GM19240 (cell line): ENCODE measurements at regions not wholly inside any gene's neighbourhood (a gene's known extent, or its start where the extent isn't known, plus 50 kb on each side); places are given as distances from the start of the nearest gene placed in this dataset.

Experiments used
- DNase-seq: peaks from one replicate; pipeline ENCODE4 v3.0.0; 2011; ENCODE audit warnings: low spot score; ENCODE audit not compliant: insufficient read length

- no peak for DNase-seq
These were observed 136.9 kb downstream of the RWDD3 start for GRCh38 chr1:95370691-95371562.

DNA sequence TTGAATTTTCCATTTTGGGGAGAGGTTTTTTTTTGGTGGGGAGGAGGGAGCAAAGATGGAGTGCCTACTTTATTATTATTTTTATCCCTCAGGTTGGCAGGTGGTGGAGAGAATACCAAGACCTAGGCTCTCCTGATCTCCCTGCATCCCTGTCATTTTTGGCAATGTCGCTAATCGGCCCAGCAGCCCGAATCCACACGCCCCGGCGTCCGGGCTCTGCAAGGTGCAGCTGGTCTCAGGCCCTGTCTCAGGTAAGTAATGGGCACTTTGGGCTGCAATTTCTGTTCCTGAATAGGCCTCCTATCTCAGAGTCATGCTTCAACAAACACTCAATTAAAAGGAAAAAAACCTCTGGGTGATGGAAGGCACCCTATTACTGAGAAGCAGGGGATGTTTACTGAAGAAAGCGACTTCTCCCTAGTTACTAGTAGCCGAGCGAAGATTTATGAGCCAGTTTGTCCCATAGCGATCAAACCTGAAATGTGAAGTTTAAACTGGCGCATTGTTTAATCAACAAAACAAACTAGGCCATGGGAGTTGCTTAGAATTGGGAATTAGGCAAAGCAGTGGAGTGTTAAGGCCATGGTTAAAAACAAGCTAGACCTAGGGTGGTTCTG, 137.8 kb downstream of the RWDD3 start:
- DNase-seq = no peak

DNA sequence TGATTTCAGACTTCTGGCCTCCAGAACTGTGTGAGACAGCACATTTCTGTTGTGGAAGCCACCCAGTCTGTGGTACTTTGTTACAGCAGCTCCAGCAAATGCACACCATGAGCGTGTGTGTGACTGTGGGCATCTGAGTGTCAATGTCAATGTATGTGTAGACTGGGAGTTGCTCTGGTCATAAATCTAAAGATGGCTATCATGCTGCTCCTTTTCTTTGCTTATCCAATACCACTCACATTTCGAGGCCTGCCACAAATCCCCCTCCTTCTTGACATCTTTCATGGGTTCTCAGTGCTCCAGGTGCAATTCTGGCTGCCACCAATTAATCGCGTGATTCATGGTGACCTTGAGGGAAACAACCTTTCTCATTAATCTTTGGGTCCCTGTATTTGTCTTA, 141.2 kb downstream of the RWDD3 start:
- DNase-seq = no peak

GRCh38 chr1:95380909-95381308, 146.9 kb downstream of the RWDD3 start:
- no peak for DNase-seq

- no peak for DNase-seq
These were observed 148.2 kb downstream of the RWDD3 start for GRCh38 chr1:95382000-95382786.

DNA sequence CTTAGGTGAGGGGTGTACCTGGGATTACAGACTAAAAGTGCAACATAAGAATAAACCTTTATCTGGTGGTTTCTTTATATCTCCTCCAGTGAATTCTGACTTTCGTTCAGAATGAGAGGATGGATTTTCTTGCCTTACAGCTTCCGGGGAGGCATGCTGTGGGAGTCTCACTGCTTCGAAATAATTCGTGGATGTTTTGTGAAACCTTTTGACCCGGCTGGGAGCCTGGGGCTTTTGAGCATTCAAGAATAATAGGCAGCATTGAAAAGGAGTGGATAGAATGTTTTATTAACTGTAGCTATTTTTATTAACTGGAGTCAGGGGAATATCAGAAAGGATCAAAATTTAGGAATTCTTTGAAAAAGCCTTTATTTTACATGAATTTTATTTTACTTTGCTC, 149.1 kb downstream of the RWDD3 start:
- DNase-seq = no peak

- DNase-seq = peak; percentile 18
These were observed 150.6 kb downstream of the RWDD3 start for GRCh38 chr1:95384567-95384966.

DNA sequence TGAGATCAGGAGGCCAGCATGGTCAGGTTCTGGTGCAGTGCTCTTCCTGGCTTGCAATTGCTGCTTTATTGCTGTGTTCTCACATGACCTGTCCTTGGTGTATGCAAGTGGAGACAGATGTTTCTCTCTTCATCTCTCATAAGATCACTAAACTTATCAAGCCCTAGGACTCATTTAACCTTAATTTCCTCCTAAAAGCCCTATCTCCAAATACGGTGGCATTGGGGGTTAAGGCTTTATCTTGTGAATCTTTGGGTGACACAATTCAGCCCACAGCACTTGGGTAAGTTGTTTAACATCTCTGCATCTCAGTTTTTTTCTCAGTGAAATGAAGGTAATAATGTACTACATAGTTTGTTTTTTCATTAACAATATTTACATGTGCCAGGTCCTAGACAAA, 152.4 kb downstream of the RWDD3 start:
- DNase-seq = no peak

DNA sequence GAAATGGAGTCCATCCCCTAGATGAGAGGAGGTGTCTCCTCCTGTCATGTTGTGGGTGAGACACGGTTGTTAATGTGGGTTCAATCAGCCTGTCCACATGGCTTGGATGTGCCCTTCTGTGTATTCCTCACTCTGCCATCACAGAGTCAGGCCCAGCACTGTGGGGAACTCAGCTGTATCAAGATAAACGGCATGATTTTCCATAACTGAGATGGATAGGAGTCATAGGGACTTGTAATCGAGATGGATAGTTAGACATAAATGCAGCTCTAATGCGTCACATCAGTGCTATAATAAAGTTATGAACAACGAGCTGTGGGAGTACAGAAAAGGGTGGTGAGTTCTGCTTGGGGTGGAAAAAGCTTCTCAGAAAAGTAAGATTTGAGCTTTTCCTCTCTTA, 152.9 kb downstream of the RWDD3 start:
- DNase-seq = no peak

DNA sequence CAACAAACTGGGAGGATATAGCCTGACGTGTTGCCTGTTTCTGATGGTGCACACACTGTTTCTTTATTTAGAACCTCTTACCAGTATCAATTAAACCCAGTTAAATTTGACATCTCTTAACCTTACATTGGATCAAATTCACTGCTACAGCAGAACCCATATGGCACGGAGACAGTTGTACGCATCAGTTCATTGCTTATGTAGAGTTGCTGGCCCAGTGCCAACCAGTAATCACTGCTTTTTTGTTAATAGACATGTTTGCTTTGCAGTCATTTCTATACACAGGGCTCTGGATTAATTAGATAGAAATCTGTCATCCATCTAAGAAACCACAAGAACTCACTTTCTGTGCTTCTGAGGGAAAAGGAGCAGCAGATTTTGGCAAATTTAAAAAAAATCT, 154.0 kb downstream of the RWDD3 start:
- no peak for DNase-seq

GRCh38 chr1:95393434-95393833, 159.4 kb downstream of the RWDD3 start:
- DNase-seq = no peak

DNA sequence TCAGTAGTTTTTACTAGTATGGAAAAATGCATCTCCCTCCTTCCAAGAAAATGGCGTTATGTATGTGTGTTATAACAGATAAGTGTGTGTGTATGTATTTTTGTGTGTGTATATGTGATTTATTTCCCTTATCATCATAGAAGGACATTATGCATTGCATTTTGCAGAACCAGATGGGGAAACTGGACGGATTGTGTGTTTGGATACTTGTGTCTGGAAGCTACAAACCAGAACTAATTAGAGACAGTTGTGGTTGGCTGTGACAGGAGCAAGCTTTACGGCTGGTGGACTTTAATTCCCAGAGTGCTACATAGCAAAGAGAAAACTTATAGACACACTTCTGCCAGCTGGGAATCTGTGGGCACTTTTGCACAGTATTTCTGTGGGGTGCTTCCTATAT, 162.5 kb downstream of the RWDD3 start:
- DNase-seq = no peak

GRCh38 chr1:95402780-95403179, 168.8 kb downstream of the RWDD3 start:
- DNase-seq = no peak

DNA sequence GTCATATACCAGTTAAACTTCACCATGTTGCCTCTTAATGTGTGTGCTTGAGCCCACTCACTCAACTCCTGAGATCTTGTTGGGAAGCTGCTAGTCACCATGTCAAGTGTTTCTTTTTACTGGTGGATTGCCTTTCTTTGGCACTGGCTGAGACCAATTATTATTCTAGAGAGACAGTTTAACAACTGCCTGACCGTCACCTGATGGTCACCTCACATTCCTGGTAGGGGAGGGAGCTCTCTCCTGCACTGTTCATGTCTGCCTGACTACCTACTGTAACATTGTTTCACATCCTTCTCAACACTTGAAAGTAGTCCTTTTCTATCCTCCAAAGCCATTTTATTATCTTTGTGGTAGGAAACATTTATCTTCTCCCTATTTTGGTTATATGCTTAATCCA, 172.3 kb downstream of the RWDD3 start:
- no peak for DNase-seq

DNA sequence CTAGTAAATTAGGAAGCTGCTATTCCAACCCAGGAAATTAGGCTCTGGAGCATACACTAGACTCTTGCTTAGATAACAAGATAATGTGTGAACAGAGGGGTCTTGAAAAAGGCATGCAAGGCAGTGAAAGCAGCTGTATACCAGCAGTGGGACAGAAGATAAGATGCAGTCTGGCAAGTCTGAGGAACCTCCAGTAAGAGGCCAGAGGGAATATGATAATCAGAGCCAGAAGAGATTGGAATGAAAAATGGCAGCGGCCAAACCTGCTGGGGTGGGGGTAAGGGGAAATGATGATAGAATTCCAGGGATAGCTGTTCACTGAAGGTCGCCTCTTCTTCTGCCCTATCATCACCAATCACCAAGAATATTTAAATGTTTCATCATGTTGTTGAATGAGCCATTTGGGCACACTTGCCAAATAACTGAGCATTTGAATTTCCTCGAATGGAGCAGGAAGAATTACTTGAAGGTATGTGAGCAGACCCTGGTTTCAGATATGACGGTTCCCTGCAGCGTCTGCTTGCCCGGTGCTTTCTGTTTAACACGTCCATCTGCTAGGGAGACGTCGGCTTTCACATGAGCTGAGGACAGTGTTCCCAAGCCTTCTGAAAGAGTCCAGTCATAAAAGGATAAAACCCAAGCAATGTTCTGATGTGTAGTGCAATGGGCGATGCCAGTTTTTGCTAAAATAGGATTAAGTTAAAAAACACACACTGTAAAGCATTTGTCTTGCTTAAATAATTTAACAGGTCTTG, 173.3 kb downstream of the RWDD3 start:
- DNase-seq = no peak

DNA sequence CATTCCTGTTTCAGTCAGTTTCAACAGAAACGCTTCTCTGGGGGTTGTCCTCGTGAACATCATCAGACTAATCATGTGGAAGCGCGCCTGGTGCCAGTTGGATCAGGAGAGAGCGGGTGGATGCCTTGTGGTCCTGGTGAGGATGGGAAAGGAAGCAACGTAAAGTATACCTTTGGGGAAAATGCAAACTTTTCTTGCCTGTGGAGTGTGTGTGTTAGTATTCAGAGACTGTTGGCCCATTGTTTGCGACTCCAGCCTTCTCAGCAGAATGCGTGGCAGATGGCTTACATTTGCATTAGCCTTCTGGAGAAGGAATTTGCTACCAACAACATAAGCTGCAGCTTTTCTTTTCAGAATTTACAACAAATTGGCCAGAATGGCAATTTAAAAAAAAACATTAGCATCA, 173.9 kb downstream of the RWDD3 start:
- DNase-seq = no peak

DNA sequence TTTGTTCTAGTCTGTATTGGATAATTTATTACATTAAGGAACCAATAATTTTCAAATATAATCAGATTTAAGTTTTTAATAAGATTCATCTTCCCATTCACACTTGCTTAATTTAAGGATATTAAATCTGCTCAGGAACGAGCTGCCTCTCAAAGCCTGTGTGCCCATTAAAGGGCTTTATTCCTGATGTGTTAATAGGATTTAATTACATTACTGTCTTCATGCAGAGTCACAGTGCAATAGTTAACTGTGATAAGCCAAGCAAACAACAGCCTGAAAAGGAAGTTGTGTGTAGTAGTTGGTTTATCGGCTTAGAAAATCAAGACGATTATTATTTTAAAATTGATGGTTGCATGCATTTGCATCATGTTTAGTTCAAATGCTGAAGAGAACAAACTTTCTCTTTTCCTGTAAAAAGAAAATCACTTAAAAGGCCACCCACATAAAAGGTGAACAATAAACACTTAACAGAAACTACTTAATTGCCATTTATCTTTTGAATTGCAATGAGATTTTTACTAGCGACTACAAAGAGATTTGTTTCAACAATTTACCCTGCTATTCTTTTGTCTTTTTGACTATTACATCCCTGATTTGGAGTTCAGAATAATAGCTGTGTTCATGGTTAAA, 174.6 kb downstream of the RWDD3 start:
- no peak for DNase-seq

DNA sequence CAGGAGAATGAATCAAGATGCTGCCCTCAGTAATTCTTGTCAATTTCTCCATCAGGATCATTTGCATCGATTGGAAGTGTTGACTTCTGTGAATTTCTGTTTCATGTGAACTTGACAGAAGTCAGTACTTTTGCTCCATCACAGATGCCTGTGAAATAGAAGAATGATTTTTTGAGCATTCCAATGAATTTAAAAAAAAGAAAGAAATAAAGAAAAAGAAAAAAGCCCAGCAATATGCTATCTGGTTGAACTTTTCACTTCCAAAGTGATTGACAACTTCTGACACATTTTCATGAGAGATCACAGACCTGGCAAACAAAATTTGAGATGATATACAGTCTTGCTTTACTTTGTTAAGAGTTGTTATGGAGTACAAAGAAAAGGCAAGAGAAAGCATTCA, 175.3 kb downstream of the RWDD3 start:
- no peak for DNase-seq

DNA sequence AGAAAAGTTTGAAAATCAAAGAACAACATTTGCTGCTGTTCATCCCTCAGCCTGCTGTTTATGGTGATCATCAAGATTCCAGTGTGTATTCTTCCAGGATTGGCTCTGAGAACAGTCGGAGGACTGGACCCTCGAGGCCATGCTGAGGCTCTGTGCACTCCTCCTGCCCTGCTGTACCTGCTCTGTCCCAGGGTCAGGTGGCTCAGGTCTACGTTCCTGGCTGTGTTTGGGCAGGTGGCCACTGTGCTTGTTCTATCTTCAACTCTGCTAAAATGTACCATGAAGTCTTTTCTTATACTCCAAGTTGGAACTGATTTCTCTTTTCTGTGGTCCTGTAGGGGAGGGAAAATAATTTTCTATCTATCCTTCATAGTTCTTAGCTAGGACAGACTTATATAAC, 175.9 kb downstream of the RWDD3 start:
- DNase-seq = no peak

- DNase-seq = no peak
These were observed 181.1 kb downstream of the RWDD3 start for GRCh38 chr1:95415146-95415545.

DNA sequence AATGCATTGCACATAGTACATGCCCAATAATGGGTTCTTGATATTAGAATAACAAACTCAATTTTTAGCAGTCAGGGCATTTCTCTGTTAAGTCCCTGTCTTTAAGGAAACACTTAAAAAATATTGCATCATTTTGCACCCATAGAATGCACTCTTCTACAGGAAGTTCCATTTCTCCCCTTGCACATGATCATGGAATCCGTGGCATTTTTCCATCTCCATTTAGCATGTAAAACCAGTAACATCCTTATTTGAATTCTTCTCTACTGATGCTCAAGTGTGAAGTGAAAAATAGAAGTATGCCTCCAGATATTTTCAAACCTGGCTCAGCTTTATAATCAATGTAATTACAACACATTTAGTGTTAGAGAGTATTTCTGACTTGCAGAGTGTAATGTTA, 192.8 kb downstream of the RWDD3 start:
- no peak for DNase-seq
